ENCODE measurements at regions not wholly inside any gene's neighbourhood (a gene's known extent, or its start where the extent isn't known, plus 50 kb on each side); places are given as distances from the start of the nearest gene placed in this dataset.

DNA sequence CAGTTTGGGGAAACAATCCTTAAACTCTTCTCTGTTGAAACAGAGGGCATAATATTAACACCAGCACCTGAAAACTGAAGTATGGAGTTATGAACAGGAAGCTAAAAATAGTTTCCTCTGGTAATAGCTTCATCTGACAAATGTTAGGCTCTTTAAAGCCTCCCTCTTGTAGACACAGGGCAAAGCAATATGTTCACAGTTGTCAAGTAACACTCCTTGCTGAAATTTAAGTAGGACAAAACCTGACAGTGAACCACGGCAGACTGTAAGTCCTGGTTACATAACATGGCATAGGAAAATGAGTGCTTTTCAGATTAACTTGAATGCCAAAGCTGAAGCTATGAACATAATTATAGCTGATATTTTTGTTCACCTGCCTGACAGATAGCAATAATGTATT is 172.9 kb downstream of the CMPK2 start:
- TF ChIP-seq, protein P1, sequence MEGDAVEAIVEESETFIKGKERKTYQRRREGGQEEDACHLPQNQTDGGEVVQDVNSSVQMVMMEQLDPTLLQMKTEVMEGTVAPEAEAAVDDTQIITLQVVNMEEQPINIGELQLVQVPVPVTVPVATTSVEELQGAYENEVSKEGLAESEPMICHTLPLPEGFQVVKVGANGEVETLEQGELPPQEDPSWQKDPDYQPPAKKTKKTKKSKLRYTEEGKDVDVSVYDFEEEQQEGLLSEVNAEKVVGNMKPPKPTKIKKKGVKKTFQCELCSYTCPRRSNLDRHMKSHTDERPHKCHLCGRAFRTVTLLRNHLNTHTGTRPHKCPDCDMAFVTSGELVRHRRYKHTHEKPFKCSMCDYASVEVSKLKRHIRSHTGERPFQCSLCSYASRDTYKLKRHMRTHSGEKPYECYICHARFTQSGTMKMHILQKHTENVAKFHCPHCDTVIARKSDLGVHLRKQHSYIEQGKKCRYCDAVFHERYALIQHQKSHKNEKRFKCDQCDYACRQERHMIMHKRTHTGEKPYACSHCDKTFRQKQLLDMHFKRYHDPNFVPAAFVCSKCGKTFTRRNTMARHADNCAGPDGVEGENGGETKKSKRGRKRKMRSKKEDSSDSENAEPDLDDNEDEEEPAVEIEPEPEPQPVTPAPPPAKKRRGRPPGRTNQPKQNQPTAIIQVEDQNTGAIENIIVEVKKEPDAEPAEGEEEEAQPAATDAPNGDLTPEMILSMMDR (IDR thresholded peaks at IDR 0.05 in 8 of 11, conservative IDR thresholded peaks at IDR 0.05 in 3 of 11) = no peak
- no peak for TF ChIP-seq POLR2A (IDR thresholded peaks at IDR 0.05)

Data from spleen (tissue), 7 donors.